Body of pancreas (tissue), 4 donors: ENCODE measurements at regions not wholly inside any gene's neighbourhood (a gene's known extent, or its start where the extent isn't known, plus 50 kb on each side); places are given as distances from the start of the nearest gene placed in this dataset.

Experiments
- CTCF ChIP-seq, 7 experiments: fragments of 450-650 bp in 4 of 7; fragments of 200-600 bp in 3 of 7; sonication (generic) in 3 of 7; IDR thresholded peaks; one replicate each; pipeline ENCODE4 v1.5.1; 2016 to 2019; ENCODE audit warnings: antibody characterized with exemption in 7 of 7
- POLR2A ChIP-seq, 3 donors: fragments of 450-650 bp; IDR thresholded peaks; one replicate each; pipeline ENCODE4 v1.6.1; 2016; ENCODE audit warnings: antibody characterized with exemption in 3 of 3, mild to moderate bottlenecking in 2 of 3

GRCh38 chr10:128476845-128477244 is 350.6 kb upstream of the MKI67 start:
- TF ChIP-seq CTCF (IDR thresholded peaks at IDR 0.05) (no peak), POLR2A (IDR thresholded peaks at IDR 0.05) (no peak)
